GM21526 (cell line): ENCODE measurements at regions not wholly inside any gene's neighbourhood (a gene's known extent, or its start where the extent isn't known, plus 50 kb on each side); places are given as distances from the start of the nearest gene placed in this dataset.

Experiments
- ATAC-seq: cut with Tn5 transposase; IDR thresholded peaks from one replicate; pipeline ENCODE4 v1.9.1; 2021; ENCODE audit warnings: moderate library complexity; ENCODE audit not compliant: unreplicated experiment, low FRiP score

GRCh38 chr1:58430421-58431275 lies 115.9 kb downstream of the OMA1 start:
- no peak for ATAC-seq

DNA sequence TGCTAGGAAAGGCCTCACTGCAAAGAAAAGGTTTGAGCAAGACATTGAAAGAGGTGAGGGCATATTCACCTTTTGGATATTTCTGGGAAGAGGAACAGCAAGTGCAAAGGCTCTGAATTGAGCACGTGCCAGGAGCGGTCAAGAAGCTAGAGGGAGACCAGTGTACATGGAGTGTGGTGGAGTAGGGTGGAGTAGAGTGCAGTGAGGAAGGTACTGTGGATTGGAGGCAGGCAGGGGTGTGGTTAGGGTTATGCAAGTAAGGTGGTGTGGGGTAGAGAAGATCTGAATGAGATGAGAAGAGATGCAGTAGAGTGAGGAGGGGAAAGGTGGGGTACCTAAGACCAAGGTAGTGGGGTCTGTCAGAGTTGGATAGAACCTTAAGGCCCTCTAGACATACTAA lies 119.6 kb downstream of the OMA1 start:
- no peak for ATAC-seq

DNA sequence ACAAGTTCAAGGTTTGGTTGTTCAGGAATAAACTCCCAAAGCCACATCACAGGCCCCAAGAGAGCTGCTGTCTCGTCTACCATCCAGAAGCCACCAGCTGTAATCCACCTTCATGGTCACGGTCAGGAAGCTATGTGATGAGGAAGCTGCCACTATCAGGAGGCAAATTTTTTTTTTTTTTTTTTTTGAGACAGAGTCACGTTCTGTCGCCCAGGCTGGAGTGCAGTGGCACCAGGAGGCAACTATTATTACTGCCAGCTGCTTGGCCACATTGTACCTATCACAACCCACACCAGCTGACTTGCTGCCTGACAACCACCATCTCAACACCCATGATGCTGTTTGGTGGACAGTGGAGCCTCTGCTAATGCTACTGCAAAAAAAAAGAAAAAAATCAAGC lies 124.1 kb downstream of the OMA1 start:
- no peak for ATAC-seq

DNA sequence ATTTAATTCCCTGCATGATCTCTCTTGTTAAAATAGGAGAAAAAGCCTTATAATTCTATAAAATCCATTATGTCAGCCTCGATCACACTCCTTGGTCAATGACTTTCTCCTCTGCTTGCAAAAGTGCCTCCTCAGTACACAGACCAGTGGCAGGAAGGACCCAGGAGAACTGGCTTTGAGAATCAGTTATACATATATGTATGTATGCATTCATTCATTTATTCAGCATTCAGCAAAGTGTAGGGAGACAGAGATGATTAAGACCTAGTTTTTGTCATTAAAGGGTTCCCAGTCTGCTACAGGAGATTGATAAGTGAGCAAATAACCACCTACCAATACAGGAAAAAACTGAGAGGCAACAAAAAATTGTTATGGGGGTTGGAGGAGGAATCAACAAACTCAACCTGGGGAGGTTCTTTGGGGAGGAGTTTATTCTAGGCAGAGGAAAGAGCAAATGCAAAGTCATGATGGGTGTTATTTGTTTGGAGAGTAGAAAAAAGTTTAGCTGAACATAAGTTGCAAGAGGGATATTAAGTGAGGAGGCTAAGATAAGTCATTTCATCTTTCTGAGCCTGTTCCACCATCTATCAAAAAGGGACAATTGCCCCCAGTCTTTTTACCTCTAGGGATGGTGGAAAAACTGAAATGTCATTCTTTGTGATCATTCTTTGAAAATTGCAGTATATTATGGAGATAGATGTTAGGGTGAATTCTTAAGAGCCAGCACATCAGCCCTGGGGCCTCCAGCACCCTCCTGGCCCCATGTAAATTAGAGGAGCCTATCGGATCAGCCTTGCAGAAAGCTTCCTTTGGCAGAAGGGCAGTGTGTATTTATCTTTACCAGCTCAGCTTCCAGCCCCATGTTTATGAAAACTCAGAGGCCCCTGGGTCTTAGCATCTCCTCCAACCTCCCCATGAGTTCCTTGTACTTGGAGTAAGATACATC lies 128.0 kb downstream of the OMA1 start:
- no peak for ATAC-seq

- no peak for ATAC-seq
Measured at GRCh38 chr1:58412071-58412580, 134.4 kb downstream of the OMA1 start.

DNA sequence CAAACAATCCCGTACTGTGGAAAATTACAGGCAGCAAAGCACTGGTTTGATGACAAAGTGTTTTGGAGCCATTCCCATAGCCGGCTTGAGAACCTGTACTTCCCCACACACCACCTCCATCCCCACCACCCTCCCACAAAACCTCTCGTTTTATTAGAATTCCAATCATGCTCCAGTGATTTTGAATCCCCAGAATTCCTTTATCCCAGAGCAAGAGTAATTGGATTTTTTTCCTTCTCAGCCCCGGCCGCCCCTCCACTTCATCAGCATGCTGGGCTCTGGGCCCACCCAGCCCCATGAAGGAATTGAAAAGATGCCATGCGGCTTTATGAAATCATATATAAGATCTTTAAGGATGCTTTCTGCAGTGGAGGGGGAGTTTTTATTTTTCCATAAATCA lies 136.6 kb downstream of the OMA1 start:
- no peak for ATAC-seq

- no peak for ATAC-seq
Measured at GRCh38 chr1:58409336-58409735, 137.2 kb downstream of the OMA1 start.

DNA sequence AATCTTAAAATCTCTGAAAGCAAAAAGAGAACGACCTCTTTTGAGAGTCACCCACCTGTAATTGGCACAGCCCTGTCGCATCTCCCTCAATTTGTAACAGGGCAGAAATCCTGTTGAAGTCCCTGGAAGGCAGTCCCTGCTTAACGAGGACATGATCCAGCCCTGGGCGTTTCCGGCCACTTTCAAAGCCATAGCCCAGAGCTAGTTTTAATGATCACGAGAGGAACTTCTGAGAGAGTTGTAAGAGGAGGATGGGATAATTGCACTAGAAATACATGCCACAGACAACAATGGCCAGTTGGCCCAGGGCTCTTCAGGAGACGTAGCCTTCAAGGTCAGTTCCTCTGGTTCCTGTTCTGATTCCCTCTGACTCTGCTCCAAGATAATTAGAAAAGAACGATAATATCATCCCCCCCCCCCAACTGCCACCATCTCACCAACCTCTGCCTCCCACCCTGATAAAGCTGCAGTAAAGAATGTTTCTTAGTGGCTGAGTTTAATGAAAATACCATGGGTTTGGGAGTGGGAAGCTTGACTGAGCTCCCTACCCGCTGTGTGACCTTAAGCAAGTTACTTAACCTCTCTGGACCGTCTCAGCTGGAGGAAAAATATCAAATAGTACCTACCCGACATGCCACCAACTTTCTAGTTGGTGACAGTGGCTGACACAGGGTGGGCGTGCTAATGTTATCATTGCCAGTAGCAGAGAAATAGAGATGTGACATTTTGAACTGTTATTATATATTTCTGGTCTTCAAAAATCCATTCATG lies 140.0 kb downstream of the OMA1 start:
- ATAC-seq, result no peak

DNA sequence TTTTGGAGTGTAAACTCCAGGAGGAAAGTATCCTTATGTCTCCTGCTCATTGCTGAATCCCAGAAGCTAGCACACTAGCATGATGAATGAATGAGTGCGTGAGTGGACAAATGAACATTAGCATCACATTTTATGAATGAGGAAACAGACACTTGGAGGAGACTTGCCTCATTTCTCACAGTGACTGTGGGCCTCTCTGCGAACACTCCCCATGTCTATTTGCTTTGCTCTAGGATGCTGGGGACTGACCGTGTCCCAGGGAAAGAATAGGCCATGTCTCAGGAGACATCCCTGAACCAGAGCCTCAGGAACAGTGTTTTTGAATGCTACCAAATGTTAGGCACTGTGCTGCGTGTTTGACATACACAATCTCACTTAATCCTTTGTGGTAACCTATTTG lies 140.9 kb downstream of the OMA1 start:
- no peak for ATAC-seq

- no peak for ATAC-seq
Measured at GRCh38 chr1:58403894-58404293, 142.6 kb downstream of the OMA1 start.

GRCh38 chr1:58402444-58402843 lies 144.1 kb downstream of the OMA1 start:
- no peak for ATAC-seq

DNA sequence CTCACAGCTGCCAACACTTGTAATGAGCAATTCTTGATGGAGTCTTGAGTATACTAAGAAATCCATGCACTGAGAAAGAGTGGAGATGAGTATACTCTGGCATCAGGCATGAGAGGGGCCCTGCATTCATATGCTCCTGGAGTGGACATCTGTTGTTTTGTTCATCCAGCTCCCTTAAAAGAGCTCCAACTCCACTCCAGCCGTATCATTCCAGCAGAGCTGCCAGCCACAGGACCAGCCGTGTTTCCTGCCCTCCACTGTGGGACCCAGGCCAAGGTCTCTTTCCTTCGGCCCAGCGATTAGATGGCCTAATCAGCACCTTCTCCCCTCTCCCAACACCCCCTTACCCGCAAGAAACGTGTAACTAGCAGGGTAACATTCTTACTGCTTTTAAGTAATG lies 144.5 kb downstream of the OMA1 start:
- ATAC-seq, result no peak

DNA sequence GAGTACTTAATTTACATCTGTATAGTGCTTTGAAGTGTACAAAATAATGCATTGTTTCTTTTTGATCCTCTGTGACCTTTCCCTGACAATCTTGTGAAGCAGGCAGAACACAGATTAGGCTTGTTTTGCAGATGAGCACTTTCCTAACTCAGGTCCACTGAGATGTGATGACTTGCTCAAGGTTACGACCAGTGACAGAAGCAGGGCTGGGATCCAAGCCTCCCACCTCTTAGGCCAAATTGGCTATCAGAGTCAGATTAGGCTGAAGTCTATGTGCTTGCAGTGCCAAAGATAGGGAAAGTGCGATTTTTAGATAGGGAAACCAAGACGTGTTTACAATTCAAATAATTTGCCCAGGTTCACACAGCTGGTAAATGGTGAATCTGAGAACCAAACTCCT lies 147.3 kb downstream of the OMA1 start:
- no peak for ATAC-seq

DNA sequence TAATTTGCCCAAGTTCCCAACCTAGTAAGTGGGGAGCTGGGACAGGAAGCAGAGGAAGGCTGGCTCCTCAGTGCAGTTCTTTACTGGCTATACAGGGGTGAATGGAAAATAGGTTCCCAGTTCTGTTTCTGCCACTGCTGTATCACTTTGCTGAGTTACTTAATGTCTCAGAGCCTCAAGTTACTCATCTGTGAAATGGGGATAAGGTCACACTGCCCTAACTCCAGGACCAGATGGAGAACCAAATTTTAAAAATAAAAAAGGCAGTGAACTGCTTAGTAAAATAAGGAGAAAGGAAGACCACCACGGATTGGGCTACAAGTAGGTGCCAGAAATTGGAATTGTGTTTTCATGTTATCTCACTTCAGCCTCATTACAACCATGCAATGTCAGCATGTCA lies 147.8 kb downstream of the OMA1 start:
- no peak for ATAC-seq

GRCh38 chr1:58397187-58397820 lies 149.2 kb downstream of the OMA1 start:
- ATAC-seq, result no peak

DNA sequence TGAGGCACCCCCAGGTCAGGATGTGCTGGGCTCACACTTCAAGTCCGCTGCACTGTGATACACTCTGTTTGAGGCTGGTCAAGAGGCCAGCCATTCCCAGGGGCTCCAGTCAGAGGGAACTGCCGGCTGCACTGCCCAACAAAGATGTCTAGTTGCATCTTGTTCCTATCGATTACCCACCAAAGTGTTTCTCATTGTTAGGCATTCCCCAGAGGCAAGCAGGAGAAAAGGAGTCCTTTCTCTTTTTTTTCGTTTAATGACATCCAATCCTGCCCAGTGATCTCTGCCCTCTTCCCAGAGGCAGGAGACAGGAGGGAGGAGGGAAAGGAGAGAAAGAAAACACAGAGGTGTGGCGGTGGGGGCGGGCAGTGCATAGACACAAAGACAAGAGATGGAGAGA lies 150.4 kb downstream of the OMA1 start:
- ATAC-seq, result no peak

DNA sequence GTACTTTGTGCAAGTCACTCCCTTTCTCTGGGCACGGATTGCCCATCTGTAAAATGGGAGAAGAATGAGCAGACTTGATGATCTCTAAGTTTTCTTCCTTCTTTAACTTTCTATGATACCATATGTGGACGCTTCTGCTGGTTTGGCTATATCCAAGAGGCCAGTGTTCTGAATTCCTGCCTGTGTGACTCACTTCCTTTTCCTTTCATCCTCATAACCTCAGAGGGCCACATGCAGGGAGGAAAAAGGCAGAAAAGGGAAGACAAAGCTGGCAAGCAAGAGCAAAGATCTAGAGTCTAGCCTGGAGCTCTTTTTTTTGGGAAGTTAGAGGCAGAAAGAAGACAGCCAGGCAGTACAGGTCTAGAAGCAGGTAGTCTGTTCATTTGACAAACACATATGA lies 151.2 kb downstream of the OMA1 start:
- no peak for ATAC-seq

- ATAC-seq, result no peak
Measured at GRCh38 chr1:58392083-58392482, 154.4 kb downstream of the OMA1 start.

DNA sequence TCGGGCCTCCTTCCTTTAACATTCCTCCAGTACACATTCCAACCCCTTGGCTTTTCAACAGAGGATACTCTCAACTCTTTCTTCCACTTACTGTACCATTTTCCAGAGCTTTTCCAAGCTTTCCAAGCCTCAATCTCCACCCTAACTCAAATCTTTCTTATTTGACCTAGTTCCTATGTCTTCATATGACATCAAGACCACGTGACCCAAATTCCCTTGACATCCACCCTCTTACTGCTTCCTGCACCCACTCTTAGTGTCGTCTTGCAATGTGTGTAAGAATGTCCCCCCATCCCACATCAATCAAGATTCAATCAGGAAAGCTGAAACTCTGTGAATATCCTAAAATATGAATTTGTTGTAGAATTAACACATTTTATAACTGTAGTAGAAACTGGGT lies 155.0 kb downstream of the OMA1 start:
- ATAC-seq, result no peak

- ATAC-seq, result no peak
Measured at GRCh38 chr1:58391056-58391455, 155.5 kb downstream of the OMA1 start.
